ENCODE measurements at regions not wholly inside any gene's neighbourhood (a gene's known extent, or its start where the extent isn't known, plus 50 kb on each side); places are given as distances from the start of the nearest gene placed in this dataset.
"Not testable (repeated sequence)": the region's sequence is repeated elsewhere in the genome, so short reads cannot be mapped to it uniquely, and the experiment has no call there.

GRCh38 chr18:8499810-8500675, 109.2 kb upstream of the RAB12 start:
- no peak for DNase-seq (ENCODE audit: low read depth)

DNA sequence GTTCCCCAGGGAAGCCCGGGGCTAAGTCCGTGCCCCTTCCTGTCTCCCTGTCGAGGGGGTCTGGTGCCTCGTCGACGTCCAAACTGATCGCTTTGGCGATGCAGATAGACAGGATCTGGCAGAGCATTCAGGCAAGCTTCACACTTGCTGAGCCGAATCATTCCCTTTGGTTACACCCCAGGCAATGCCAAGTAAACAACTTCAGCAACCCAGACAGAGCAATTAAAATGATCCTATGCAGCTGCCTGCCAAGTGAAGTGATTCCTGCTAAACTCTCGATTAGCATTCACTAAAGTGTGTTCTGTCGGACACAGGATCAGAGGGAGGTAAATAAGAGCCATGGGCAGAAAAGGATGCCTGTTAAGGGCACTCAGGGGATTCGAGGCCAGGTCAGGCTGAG, 108.2 kb upstream of the RAB12 start:
- no peak for DNase-seq (ENCODE audit: low read depth)

GRCh38 chr18:8503248-8503647, 106.0 kb upstream of the RAB12 start:
- no peak for DNase-seq (ENCODE audit: low read depth)

DNA sequence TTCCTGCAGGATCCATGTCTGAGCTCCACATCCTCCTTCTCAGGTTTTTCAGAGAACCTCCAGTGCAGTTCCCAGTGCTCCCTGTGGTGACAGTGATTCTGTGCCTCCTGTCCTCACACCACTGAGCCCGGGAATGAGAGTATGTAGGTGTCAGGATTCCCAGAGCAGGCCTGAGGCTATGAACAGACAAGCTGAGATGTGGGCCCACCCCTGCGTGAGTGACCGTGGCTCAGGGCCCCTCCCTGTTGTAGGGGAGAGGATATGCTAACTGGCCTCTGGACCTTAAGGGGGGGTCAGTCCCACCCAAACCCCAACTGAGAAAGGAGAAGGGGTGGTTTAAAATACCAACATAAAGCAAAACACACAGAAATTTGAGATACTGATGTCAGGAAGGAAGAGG, 104.8 kb upstream of the RAB12 start:
- DNase-seq (ENCODE audit: low read depth): no peak

GRCh38 chr18:8504880-8505435, 104.3 kb upstream of the RAB12 start:
- DNase-seq (ENCODE audit: low read depth): no peak

DNA sequence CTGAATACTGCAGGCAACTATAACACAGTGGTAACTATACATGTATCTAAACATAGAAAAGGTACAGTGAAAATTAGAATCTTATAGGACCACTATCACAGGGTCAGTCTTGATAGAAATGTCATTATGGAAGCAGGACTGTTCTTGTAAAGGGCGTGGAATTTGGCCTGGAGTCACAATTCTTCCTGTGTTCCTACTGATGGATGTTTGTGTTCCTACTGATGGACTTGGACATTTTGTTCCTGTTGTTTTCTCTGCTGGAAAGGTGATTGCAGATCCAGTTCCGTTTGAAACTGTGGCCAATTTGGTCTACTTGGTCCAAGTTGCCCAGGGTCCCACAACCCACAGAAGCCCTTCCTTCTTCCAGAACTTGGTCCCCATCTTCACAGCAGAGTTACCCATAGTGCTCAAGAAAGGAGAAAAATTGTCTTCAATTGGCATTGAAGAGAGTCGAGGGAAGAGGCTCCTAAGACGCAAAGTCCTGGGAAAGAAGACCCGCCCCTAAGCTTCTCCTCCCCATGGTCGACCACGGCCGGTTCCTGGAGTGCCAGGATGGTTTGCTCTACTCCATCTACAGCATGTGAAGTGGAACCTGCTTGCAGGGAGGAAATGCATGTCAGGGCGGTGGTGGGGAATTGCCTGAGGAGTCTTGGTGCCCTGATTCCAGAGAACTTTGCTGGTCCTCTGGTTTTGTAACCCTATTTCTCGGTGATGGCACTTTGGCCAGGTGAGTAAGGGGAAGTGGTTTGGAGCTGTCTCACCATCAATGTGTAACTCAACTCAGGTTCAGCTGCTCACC, 102.8 kb upstream of the RAB12 start:
- DNase-seq (ENCODE audit: low read depth): no peak

DNA sequence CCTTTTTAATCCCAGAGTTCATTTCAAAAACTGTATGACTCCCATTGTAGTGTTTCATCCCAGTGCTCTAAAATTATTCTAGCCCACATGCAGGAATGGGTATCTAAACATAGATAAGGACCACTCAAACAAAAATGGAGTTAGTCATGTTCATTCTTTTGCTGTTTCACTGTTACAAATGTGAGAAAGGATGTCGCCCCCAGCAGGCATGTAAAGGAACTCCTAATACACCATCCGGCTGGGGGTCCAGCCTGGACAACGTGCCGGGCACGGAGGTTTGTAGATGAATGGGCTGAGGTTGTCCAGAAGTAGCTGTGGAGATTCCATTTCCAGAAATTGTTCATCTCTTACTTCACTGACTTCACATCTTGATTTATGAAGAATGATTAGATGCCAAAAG, 101.9 kb upstream of the RAB12 start:
- no peak for DNase-seq (ENCODE audit: low read depth)

GRCh38 chr18:8507915-8508705, 101.1 kb upstream of the RAB12 start:
- no peak for DNase-seq (ENCODE audit: low read depth)

DNA sequence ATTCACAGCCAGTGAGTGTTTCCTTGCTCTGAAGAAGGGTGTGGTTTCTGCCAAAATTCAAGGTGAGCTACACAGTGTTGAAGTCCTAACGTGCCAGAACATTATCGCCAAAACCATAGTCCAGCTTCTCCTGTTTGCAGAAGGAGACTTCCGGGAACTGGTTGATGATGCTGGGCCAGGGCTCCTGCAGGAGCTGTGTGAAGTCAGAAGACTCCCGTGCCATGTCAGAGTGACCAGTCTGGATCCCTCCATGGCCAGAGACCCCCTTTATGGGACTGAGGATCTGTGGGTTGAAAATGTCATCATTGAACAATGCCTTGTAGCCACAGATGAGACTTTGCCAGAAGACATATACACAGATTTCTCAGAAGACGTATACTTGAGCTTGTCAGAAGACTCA, 96.0 kb upstream of the RAB12 start:
- no peak for DNase-seq (ENCODE audit: low read depth)

DNA sequence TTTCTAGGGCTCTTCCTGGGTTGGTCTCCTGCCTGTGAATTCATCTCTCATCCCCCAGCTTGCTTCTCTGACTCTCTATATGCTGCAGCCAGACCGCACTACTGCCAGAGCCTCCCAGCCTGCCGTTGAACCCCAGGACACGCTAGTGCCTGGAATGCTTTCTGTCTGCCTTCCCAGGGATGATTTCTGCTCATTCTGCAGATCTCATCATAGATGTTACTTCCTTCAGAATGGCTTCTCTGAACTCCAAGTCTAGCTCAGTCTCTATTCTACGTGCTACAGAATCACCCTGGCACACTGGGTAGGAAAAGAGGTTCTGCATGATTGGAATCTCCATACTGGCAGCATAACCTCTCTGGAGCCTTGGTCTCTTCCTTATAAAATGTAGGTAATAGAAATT, 94.8 kb upstream of the RAB12 start:
- no peak for DNase-seq (ENCODE audit: low read depth)

- DNase-seq (ENCODE audit: low read depth): no peak
Observed at GRCh38 chr18:8515142-8515865, 93.9 kb upstream of the RAB12 start.

GRCh38 chr18:8516371-8517250, 92.6 kb upstream of the RAB12 start:
- no peak for DNase-seq (ENCODE audit: low read depth)

- no peak for DNase-seq (ENCODE audit: low read depth)
Observed at GRCh38 chr18:8517276-8517675, 92.0 kb upstream of the RAB12 start.

DNA sequence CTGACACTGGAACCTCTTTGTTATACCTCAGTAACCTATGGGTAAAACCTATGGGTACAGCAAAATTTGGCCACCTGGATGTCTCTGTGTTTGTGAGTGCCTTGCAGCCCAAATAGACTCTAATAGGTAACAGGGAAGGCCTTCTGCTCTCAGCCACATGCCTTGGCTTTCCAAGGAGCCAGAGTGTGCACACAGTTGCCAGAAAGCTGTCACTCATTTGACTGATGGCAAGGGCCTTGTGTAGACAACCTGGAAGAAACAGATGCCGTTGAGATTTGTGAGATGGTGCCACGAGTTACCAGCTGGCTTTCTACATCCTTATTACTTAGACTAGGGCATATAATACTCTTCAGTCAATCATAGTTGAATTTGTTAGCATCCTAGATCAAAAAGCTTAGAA, 90.1 kb upstream of the RAB12 start:
- no peak for DNase-seq (ENCODE audit: low read depth)

DNA sequence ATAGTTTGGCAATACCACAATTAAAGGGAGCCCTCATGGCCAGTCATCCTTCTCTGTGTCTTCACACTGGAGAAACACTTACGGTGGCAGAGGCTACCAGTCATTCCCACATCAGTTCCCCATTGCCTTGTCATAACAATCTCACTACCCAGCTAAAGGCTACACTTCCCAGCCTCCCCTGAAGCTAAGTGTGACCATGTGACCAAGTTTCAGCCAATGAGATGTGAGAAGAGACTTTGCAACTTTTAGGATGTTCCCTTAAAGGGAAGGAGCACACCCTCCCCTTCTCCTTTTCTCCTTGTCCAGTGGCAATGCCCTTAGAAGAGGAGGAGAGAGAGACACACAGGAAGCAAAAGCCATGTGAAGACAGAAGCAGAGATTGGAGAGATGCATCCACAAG, 89.0 kb upstream of the RAB12 start:
- DNase-seq (ENCODE audit: low read depth): no peak

GRCh38 chr18:8522756-8523155, 86.5 kb upstream of the RAB12 start:
- no peak for DNase-seq (ENCODE audit: low read depth)

GRCh38 chr18:8525692-8526091, 83.5 kb upstream of the RAB12 start:
- DNase-seq (ENCODE audit: low read depth): no peak

- DNase-seq (ENCODE audit: low read depth): no peak
Observed at GRCh38 chr18:8526332-8526731, 82.9 kb upstream of the RAB12 start.

GRCh38 chr18:8529609-8530008, 79.6 kb upstream of the RAB12 start:
- no peak for DNase-seq (ENCODE audit: low read depth)

DNA sequence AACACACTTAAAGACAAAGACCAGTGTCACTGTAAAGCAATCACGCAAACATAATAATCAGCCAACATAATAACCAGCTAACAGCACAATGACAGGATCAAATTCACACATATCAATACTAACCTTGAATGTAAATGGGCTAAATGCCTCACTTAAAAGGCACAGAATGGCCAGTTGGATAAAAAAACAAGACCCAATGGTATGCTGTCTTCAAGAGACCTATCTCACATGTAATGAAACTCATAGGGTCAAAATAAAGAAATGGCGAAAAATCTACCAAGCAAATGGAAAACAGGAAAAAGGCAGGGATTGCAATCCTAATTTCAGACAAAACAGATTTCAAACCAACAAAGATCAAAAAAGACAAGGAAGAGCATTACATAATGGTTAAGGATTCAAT, 78.2 kb upstream of the RAB12 start:
- not testable (repeated sequence) for DNase-seq (ENCODE audit: low read depth)

DNA sequence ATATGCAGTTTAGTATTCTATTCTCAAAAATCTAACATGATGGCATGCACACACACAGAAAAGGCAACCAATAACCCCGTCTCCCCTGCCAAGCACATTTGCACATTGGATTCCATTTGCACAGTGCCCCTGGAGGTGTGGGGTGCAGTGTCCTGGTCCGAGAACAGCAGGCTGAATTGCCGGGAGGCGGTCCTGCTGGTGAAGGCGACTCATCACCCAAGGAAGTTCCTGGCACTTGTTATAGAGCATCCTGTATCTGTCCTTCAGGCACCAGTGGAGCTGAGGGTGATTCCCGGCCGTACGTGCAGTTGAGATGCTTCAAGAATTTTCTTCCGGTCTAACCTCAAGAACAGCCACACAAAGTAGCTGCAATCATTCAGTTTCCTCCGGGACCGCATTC, 73.0 kb upstream of the RAB12 start:
- DNase-seq (ENCODE audit: low read depth): no peak
